Astrocyte of the cerebellum (primary cell): ENCODE measurements at regions not wholly inside any gene's neighbourhood (a gene's known extent, or its start where the extent isn't known, plus 50 kb on each side); places are given as distances from the start of the nearest gene placed in this dataset.

Experiments
- DNase-seq: peaks from one replicate; pipeline ENCODE4 v3.0.0-alpha.2; 2011; ENCODE audit warnings: low read depth
- H3K4me3 ChIP-seq: 2 replicates; pipeline ENCODE4 v1.5.1; 2011; ENCODE audit warnings: mild to moderate bottlenecking, low read depth, low read length, moderate library complexity
- in situ Hi-C: cut with HindIII; loops from 2 replicates; pipeline ENCODE4 v1.10.0; 2017; ENCODE audit warnings: low sequenced_read_pairs
- TF ChIP-seq, protein P1 (sequence below): IDR thresholded peaks from 2 replicates; pipeline ENCODE4 v1.5.1; 2012; ENCODE audit warnings: low read length, low read depth, moderate library complexity, mild to moderate bottlenecking; ENCODE audit errors: missing control alignments

DNA sequence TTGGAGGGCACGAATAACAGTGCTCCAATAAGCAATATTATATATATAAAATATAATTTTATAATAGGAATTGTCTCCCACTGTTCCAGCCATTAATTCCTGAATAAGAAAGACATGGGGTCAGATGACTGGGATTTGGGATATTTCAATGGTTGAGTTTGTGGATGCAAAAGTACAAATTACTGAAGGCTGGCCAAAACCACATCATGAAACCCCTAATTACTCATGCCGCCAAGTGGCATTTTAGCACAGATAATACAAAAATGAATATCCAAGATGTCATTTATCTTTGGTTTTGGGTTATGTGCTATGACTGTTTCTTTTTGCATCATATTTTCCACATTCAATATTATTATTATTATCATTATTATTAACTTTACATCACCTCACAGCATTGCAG is 261.4 kb upstream of the TBX3 start:
- TF ChIP-seq, protein P1, sequence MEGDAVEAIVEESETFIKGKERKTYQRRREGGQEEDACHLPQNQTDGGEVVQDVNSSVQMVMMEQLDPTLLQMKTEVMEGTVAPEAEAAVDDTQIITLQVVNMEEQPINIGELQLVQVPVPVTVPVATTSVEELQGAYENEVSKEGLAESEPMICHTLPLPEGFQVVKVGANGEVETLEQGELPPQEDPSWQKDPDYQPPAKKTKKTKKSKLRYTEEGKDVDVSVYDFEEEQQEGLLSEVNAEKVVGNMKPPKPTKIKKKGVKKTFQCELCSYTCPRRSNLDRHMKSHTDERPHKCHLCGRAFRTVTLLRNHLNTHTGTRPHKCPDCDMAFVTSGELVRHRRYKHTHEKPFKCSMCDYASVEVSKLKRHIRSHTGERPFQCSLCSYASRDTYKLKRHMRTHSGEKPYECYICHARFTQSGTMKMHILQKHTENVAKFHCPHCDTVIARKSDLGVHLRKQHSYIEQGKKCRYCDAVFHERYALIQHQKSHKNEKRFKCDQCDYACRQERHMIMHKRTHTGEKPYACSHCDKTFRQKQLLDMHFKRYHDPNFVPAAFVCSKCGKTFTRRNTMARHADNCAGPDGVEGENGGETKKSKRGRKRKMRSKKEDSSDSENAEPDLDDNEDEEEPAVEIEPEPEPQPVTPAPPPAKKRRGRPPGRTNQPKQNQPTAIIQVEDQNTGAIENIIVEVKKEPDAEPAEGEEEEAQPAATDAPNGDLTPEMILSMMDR: no peak
- in situ Hi-C loops: no loop called here
- no peak overlapping the region for H3K4me3 ChIP-seq
- peak; percentile 46 for DNase-seq

DNA sequence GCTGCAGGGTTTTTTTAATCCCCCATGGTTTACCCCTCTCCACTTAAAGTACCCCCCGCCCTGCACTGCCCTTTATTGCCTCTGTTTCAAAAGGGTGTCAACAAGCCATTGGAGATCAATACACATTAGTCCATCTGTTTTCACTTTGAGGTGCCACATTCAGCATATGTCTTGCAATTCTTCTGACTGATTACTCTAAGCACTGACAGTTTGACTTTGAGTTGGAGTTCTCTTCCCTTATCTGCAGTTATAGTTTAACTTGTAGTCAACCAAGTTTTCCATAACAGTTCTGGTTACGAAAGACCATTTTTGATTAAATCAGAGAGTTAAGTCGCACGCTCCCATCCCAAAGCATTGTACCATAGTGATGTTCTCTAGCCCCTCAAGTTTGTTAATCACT is 260.8 kb upstream of the TBX3 start:
- H3K4me3 ChIP-seq: no peak overlapping the region
- TF ChIP-seq, protein P1: no peak
- DNase-seq: no peak
- in situ Hi-C loops: no loop called here

DNA sequence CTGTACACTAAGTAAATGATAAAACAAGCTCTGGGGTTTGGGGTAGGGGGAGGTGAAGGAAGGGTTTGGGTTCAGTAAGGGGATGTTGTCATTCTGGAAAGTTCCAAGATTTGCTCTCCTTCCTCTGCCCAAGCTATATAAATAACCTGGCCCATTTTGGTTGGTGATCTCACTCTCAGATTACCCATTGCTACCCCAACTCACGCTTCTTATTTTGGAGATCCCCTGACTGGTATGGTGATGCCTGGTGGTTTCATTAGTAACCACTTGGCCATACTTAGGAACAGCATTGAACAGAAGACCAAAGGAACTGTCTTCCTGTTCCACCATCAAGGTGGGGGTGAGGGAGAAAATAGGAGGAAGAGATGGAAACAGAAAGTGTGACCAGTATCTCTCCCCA is 259.6 kb upstream of the TBX3 start:
- in situ Hi-C loops: no loop called here
- no peak for DNase-seq
- no peak overlapping the region for H3K4me3 ChIP-seq
- TF ChIP-seq, protein P1: no peak

DNA sequence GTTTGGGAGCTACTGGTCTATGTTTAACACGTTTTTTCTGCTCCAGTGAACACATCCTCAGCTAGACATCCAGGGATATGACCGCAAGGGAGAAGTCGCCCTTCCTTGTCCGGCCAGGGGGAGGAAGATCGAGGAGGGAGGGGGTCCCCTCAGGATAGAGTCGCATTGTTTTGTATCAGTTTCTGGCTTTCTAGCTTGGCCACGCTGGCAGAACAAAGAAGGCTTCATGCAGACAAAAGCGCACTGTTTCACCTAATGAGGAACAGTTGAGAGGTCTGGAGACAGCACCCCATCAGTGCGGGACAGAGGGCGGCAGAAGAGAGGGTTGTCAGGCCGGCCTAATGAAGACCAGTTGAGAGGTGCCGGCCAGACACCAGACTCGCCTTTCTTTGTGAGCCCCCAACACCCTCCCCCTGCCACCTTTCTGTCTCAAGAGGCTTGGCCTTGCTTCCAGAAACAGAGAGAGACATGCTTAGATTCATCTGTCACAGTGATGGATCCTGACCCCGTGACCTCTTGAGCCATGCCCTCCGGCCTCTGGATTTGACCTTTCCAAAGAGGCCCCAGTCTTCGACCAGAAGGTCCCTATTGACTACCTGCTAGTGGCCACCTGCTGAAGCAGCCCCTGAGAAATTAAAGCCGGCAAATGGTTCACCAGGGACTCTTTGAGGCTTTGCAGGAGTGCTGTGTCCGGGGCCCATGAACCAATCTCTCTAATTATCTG is 254.7 kb upstream of the TBX3 start:
- DNase-seq: no peak
- no peak overlapping the region for H3K4me3 ChIP-seq
- in situ Hi-C loops: no loop called here
- TF ChIP-seq, protein P1: no peak

DNA sequence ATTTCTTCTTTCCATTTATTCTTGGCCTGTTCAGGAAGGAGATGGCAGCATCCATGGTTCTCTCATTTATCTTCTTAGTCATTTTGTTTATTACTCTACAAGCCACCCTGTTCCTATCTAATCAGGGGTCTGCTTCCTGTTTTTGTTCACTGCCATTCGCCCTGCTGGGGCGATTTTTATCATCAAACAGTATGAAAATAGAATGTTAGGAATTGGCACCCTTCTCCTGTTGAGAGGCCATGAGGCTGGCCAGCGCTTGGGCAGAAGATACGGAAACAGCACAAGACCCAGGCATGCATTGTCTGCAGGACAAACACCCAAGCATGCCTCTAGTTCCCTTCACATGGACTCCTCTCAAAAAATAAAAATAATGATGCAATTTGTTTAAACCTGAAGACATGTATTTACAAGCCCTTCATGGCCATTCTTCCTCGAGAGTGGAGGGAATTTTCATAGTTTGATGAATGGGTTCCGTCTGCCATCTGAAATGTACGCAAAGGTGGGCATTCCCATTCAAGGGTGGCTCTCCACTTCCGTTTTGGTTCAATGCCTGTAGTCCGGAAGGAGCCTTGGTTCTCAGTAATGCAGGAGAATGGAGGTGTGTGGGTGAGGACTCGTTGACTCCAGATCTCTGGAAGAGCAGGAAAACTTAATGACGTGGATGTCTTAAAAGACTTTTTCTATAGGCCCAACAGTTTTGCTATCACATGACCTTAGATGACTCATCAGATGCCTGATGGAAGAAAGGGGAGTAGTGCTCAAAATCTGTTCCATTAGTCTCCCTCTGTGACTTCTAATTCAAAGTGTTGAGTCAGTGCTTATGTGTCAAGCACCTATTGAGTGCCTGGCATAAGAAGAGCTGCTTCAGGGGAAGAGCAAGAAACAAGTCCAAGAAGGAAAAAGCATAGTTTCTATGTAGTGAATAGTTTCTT is 252.4 kb upstream of the TBX3 start:
- DNase-seq: no peak
- in situ Hi-C loops: no loop called here
- TF ChIP-seq, protein P1: no peak
- no peak overlapping the region for H3K4me3 ChIP-seq

DNA sequence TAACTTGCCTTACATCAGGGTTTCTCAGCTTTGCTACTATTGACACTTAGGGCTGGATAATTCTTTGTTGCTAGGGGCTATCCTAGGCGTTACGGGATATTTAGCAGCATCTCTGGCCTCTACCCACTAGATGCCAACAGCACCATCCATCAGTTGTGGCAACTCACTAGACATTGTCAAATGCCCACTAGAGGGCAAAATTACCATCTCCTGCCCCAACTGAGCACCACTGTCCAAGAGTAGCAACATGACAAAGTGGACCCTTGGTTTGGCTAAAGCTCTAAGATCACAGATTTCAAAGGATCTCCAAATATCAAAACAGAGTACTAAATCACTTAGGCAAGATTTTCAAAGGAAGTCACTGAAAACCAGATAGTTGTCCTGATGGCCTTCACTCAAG is 251.7 kb upstream of the TBX3 start:
- TF ChIP-seq, protein P1: peak; percentile 7
- no peak overlapping the region for H3K4me3 ChIP-seq
- in situ Hi-C loops: no loop called here
- DNase-seq: no peak
